ENCODE measurements at regions not wholly inside any gene's neighbourhood (a gene's known extent, or its start where the extent isn't known, plus 50 kb on each side); places are given as distances from the start of the nearest gene placed in this dataset.

- TF ChIP-seq CTCF (IDR thresholded peaks at IDR 0.05) = no peak
- TF ChIP-seq REST (IDR thresholded peaks at IDR 0.05; ENCODE audit: insufficient read depth in 1 of 2, low read depth in 2 of 2, low read length in 1 of 2) = no peak
- no peak for TF ChIP-seq POLR2AphosphoS5 (IDR thresholded peaks at IDR 0.05; ENCODE audit: low read depth, low read length)
- TF ChIP-seq SIN3A (IDR thresholded peaks at IDR 0.05; ENCODE audit: borderline replicate concordance, insufficient read depth, low read depth, low read length) = no peak
Measured at GRCh38 chr18:45276878-45277277, 338.4 kb upstream of the SLC14A2 start.

Data from Panc1 (cell line).